AG20443 (cell line): ENCODE measurements at regions not wholly inside any gene's neighbourhood (a gene's known extent, or its start where the extent isn't known, plus 50 kb on each side); places are given as distances from the start of the nearest gene placed in this dataset.

ENCODE experiments used
- DNase-seq: peaks from one replicate; pipeline ENCODE4 v3.0.0; 2012; ENCODE audit warnings: low spot score, mixed read lengths

GRCh38 chr7:91323626-91324158, 59.5 kb downstream of the FZD1 start:
- no peak for DNase-seq

DNA sequence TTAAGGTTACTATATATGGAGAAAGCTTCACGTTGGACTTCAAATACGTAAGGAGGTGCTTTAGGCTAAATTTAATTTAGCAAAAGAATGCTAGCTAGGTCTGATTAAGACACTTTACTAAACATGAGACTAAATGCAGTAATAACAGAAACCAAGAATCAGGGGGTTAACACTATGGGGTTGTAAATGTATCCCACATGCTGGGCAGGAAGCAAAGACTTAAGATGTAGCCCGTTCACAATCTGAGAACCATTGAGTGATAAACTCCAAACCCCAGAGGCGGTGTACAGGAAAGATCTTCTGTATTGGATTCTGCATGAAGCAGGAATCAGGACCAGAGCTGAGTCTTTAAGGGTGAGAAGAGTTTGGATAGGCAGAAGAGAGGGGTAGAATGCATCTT, 60.4 kb downstream of the FZD1 start:
- no peak for DNase-seq

DNA sequence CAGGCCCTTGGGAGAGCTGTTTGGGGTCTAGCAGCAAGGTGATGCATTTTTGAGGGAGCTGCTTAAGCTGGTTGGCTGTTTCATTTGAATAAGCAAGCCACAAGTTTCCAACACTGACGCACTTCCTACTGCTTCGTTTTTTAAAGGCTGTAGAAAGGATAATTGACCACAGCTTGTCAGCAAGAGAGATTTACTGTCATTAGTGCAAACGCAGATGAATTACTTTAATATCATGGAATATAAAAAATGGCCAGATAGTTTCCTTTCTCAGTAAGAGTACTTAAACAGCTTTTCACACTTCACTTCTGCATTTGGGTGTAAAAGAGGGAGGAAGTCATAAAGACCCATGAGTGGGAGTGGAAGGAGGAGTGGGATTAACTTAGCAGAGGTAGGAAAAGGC, 61.5 kb downstream of the FZD1 start:
- DNase-seq: peak; percentile 52

DNA sequence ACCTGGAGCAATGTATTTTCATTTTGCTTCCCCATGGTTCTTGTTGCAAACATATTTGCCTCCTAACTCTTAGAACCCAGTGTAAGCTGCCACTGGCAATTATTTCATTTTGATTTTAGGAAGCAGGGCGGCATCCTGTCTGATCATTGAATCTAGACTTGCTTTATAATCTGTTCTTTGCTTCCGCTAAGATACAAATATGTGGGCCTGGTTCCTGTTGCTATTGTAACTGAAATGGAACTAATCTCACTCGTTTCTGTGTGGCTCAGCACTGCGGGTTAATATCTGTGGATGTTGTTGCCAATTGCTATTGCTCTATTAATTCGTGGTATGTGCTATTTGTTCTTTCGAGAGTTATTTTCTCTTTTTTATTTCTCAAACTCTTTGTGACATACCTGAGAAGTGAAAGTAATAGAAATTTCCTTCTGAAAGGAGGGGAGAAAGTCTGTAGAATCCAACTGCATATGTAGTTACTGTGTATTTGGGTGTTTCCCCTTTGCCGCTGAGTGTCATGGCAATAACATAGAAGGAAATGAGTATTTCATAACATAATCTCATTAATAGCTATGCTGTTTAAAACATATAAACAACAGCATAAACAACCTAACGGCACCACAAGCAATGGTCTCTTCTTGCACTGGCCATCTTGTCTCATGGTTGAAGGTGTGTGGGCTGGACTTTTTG, 62.4 kb downstream of the FZD1 start:
- DNase-seq: no peak

- no peak for DNase-seq
Measured at GRCh38 chr7:91327346-91327745, 63.1 kb downstream of the FZD1 start.

DNA sequence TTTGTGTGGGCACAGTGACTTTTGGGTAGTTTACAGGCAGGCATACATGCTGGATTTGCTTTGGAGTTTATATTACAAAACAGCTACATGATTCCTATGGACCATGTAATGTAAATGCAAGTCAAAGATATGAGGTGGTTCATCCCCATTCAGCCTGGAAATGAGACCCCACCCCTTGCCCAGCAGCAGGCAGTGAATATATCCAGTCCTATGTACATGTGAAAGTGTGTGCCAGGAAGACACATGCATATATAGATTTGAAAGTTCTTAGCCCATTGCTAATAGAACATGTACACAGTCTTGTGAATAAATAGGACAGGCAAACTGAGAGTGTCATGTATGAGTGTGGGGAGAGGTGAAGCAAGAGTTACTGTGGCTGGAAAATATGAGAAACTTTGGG, 65.3 kb downstream of the FZD1 start:
- DNase-seq: no peak

DNA sequence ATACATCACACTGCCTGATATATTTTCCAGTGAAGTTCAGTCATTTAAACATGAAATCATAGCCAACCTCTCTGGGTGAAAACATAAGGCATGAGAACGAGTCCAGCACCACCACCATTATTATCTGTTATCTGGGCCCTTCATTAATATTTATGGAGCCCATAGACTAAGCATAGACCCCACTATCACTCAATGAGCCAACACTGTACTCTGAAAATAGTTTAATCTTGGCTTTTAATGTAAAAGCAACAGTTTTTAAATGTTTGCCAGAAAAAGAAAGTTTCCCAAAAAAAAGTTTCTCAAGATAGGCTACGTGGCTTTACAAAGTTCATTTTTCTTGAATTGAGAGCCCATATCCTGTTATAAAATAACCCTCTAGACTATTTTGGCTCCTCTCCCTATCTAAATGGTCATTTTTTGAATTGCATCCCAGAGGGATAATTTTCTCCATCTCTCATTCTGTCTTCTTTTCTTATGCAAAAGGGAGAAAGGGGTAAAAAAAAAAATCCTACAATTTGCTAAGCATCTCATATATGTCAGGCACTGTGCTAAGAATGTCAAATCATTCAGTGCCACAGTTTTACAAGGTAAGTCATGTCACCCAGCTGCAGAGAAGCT, 66.1 kb downstream of the FZD1 start:
- no peak for DNase-seq

DNA sequence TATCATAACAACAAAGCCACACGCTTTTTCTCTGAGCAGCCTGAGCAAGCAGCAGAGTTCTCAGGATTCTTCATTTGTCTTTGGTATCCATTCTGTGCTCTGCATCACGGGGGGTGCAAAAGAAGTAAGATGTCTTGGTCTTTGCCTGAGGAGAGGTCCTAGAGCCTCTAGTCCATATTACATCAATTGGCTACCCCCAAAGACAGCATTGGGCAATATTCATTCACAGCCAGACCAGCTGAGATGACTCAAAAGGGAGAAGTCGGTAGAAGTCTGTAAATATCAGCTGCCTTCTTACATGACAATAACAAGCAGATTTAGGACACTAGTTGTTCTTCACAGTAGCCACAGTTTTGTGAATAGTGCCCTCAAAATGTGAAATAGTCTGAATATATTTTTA, 66.6 kb downstream of the FZD1 start:
- peak; percentile 16 for DNase-seq

- no peak for DNase-seq
Measured at GRCh38 chr7:91336106-91336505, 71.9 kb downstream of the FZD1 start.

GRCh38 chr7:91338226-91339020, 74.2 kb downstream of the FZD1 start:
- DNase-seq: no peak

GRCh38 chr7:91342346-91342745, 78.1 kb downstream of the FZD1 start:
- DNase-seq: no peak

DNA sequence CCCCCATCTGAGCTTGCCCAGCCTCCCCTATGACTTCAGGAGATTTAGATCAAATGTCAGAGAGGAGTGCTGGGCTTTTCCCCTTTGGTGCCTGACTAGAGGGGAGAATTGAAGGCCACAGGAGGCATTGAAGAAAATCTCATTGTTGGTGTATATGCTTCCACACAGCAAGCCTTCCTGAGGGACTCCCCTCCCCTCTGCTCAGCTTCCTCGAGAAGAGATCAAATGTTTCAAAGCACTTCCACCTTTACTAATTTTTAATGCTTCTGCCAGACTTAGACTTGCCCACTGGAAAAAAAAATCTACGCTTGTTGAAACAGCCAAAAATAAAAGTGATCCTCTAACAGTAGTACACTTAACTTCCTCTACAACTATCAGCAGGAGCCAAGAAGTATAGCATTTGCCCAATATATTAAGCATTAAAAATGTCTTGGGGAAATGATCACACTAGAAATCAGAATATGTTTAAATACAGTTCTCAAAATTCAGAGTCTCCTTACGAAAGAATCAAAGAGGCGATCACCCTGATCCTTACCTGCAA, 79.3 kb downstream of the FZD1 start:
- DNase-seq: no peak

- DNase-seq: no peak
Measured at GRCh38 chr7:91343996-91344629, 79.9 kb downstream of the FZD1 start.

DNA sequence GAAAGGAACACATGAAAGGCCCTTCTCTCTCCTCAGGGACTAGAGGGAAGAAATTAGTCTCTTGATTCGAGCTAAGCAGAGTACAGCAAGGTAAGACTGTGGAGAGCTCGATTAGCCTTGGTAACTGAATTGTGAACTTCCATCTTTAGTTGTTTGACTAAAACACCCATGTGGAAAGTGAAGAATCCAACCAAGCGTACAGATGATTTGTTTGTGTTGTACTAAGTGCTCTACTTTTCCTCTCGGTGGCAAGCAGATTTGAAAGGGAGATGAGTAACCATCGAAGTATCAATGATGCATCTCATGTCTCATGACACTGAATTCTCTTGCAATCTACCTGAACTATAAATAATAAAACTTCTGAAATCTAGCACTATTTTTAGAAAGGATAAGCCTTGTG, 80.7 kb downstream of the FZD1 start:
- DNase-seq: no peak

DNA sequence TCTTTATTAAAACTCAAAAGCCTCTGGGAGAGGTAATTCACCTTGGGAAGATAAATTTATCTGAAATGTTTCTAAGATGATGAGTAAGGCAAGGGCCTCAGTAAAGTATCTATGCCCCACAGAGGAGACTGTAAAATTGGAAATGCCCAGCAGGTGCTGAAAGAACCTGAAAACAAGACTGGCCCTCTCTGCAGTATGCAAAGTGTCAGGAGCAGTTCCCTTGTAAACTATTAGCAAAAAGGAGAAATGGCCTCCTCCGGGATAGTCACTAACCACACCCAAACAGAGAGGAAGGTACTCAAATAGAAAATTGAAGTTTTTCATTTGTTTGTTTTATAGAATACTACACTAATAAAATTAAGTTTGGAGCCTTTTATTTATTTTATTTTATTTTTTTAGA, 81.2 kb downstream of the FZD1 start:
- no peak for DNase-seq

DNA sequence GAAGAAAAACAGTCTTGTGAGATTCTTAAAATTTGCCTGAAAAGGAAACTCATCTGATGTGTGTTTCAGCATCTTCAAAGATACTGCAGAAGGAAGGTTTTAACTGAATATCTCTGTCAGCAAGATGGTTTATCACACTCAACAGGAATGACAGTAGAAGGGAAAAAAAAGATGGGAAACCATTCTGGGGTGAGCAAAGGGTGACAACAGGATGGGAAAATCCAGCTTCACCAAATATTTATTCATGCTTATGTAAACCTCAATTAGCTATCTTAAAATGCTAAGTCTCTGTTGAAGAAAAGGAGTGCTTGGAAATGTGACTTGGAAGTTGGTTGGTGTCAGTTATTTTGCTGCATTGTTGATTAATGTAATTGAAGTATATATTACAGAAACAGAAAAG, 82.2 kb downstream of the FZD1 start:
- DNase-seq: no peak

GRCh38 chr7:91347290-91347689, 83.1 kb downstream of the FZD1 start:
- DNase-seq: no peak

DNA sequence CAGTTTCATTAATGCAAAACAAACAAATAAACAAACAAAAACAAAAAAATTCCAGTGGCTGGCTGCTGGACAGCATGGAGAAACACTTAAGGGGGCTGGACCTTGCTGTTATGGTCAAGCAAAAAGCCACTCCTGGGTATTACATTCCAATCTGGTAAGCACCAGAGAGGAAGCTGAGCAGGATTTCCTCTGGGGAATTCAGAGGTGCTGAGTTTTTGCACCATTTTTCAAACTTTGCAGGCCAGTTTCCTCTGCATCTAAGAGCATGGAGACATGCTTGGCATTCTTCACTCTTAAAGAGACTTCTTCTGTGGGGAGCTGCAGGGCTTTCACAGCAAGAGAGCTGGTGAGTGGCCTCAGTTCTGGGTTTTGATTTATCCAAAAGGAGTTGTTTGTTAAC, 84.5 kb downstream of the FZD1 start:
- peak; percentile 40 for DNase-seq

DNA sequence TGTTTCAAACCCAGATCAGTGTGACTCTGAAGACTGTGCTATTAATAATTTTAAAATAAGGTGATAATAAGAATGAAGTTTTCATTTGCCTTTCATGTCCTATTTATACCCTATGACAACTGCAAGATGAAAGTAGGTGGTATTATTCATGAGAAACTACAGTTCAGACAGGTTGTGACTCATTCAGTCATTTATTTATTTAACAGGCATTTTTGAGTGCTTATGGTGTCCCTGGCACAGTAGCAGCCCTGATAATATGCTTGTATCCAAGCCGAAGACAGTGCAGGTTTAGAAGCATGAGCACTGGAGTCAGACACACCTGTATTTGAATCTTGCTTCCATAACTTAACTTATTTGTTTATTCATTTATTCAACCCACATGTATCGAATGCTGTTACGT, 87.1 kb downstream of the FZD1 start:
- no peak for DNase-seq

GRCh38 chr7:91352091-91352490, 87.9 kb downstream of the FZD1 start:
- DNase-seq: no peak

GRCh38 chr7:91353848-91354247, 89.6 kb downstream of the FZD1 start:
- no peak for DNase-seq

GRCh38 chr7:91355695-91356435, 91.6 kb downstream of the FZD1 start:
- no peak for DNase-seq
